Mucosa of descending colon (tissue), 3 donors: ENCODE measurements at regions not wholly inside any gene's neighbourhood (a gene's known extent, or its start where the extent isn't known, plus 50 kb on each side); places are given as distances from the start of the nearest gene placed in this dataset.
A peak's percentile ranks its signal among the peaks of the same experiment; 100 is the strongest.

Experiments
- ATAC-seq: fragments of 200-7000 bp; cut with Tn5 transposase; one replicate; pipeline ENCODE4 v1.9.1; 2020; ENCODE audit warnings: mild to moderate bottlenecking, moderate library complexity
- DNase-seq, 3 donors: peaks; one replicate each; pipeline ENCODE4 v3.0.0-alpha.2; 2020
- H3K36me3 ChIP-seq: fragments of 200-600 bp; one replicate; pipeline ENCODE4 v1.8.0; 2021; ENCODE audit warnings: low read depth, mild to moderate bottlenecking
- H3K4me1 ChIP-seq: fragments of 200-600 bp; one replicate; pipeline ENCODE4 v1.8.0; 2021; ENCODE audit warnings: low read depth, mild to moderate bottlenecking
- H3K4me3 ChIP-seq: fragments of 200-600 bp; one replicate; pipeline ENCODE4 v1.8.0; 2021; ENCODE audit warnings: mild to moderate bottlenecking
- H3K9me3 ChIP-seq: fragments of 200-600 bp; one replicate; pipeline ENCODE4 v1.8.0; 2021; ENCODE audit warnings: mild to moderate bottlenecking
- CTCF ChIP-seq: fragments of 200-600 bp; IDR thresholded peaks from one replicate; pipeline ENCODE4 v1.8.0; 2022; ENCODE audit warnings: antibody characterized with exemption, mild to moderate bottlenecking
- intact Hi-C, 2 donors: fragments of 100-400 bp; cut with DNase I in 1 of 2; cut with micrococcal nuclease in 1 of 2; formaldehyde crosslinking; loops; one replicate each; pipeline versions ENCODE4 v1.11.0 to v1.11.1; 2022; cut with DNase I, micrococcal nuclease
- donor health status: DM: no; HTN: no; CAD: no; lungs with moderate emphysema.
- donor health status: DM: no; HTN: no; CAD: no.
- donor health status: DM: no; HTN: yes; CAD: no.

- Histone ChIP-seq H3K4me3 (no peak overlapping the region), H3K9me3 (no peaks in the 10 kb centered on the region), H3K36me3 (no peaks in the 10 kb centered on the region), H3K4me1 (no peaks in the 10 kb centered on the region)
- no peak for DNase-seq
- intact Hi-C loops: no loop called here
- no peak for TF ChIP-seq CTCF
- ATAC-seq: no peak
Observed at GRCh38 chr2:235366390-235366789, 127.5 kb upstream of the AGAP1 start.

GRCh38 chr2:235366807-235367206, 127.0 kb upstream of the AGAP1 start:
- intact Hi-C loops: no loop called here
- Histone ChIP-seq H3K9me3 (no peaks in the 10 kb centered on the region), H3K4me1 (no peaks in the 10 kb centered on the region), H3K4me3 (no peak overlapping the region), H3K36me3 (no peaks in the 10 kb centered on the region)
- TF ChIP-seq CTCF: no peak
- DNase-seq (no peak), ATAC-seq (no peak)

- no peak for TF ChIP-seq CTCF
- Histone ChIP-seq H3K4me3 (no peak overlapping the region), H3K4me1 (no peaks in the 10 kb centered on the region), H3K9me3 (no peaks in the 10 kb centered on the region), H3K36me3 (no peaks in the 10 kb centered on the region)
- DNase-seq (no peak), ATAC-seq (peak; percentile 20)
- intact Hi-C loops: no loop called here
Observed at GRCh38 chr2:235371018-235371417, 122.8 kb upstream of the AGAP1 start.

GRCh38 chr2:235373171-235373570, 120.7 kb upstream of the AGAP1 start:
- Histone ChIP-seq H3K9me3 (no peaks in the 10 kb centered on the region), H3K4me1 (no peaks in the 10 kb centered on the region), H3K4me3 (no peak overlapping the region), H3K36me3 (no peaks in the 10 kb centered on the region)
- DNase-seq (no peak), ATAC-seq (no peak)
- intact Hi-C loops: no loop called here
- no peak for TF ChIP-seq CTCF

GRCh38 chr2:235377176-235377575, 116.7 kb upstream of the AGAP1 start:
- Histone ChIP-seq H3K36me3 (no peaks in the 10 kb centered on the region), H3K4me3 (no peak overlapping the region), H3K9me3 (no peaks in the 10 kb centered on the region), H3K4me1 (no peaks in the 10 kb centered on the region)
- DNase-seq (no peak), ATAC-seq (no peak)
- intact Hi-C loops: no loop called here
- no peak for TF ChIP-seq CTCF

- intact Hi-C loops: no loop called here
- H3K36me3 ChIP-seq: no peaks in the 10 kb centered on the region
- DNase-seq: peak in 1 of 3 donors; percentile 72
- H3K4me3 ChIP-seq: no peak overlapping the region
- H3K4me1 ChIP-seq: no peaks in the 10 kb centered on the region
- H3K9me3 ChIP-seq: no peaks in the 10 kb centered on the region
- TF ChIP-seq CTCF: no peak
- peak; percentile 96 for ATAC-seq
Observed at GRCh38 chr2:235378246-235378645, 115.6 kb upstream of the AGAP1 start.
